Transverse colon (tissue), 4 donors: ENCODE measurements at regions not wholly inside any gene's neighbourhood (a gene's known extent, or its start where the extent isn't known, plus 50 kb on each side); places are given as distances from the start of the nearest gene placed in this dataset.

ENCODE experiments used
- DNase-seq: peaks from one replicate; pipeline ENCODE4 v3.0.0-alpha.2; 2019
- H3K27ac ChIP-seq, 4 donors: fragments of 200-600 bp; sonication (generic); 2 replicates each; pipeline ENCODE4 v1.5.1; 2016 to 2018; ENCODE audit warnings: inconsistent platforms in 4 of 4
- H3K27me3 ChIP-seq: fragments of 200-600 bp; sonication (generic); 2 replicates; pipeline ENCODE4 v1.5.1; 2017; ENCODE audit warnings: inconsistent platforms
- H3K36me3 ChIP-seq, 4 donors: fragments of 200-600 bp; sonication (generic); 2 replicates each; pipeline ENCODE4 v1.5.1; 2017 to 2019; ENCODE audit warnings: inconsistent platforms in 4 of 4
- H3K4me1 ChIP-seq, 4 donors: fragments of 200-600 bp; sonication (generic); 2 replicates each; pipeline ENCODE4 v1.5.1; 2017 to 2020; ENCODE audit warnings: inconsistent platforms in 4 of 4
- H3K4me3 ChIP-seq, 4 donors: fragments of 200-600 bp; sonication (generic); 1 replicate in 1 of 4; 2 replicates in 3 of 4; pipeline versions ENCODE4 v1.5.1 to v1.6.1; 2017 to 2019; ENCODE audit warnings: inconsistent platforms in 4 of 4
- H3K9me3 ChIP-seq, 2 donors: fragments of 200-600 bp; sonication (generic); 2 replicates each; pipeline ENCODE4 v1.5.1; 2017 to 2019; ENCODE audit warnings: inconsistent platforms in 2 of 2
- CTCF ChIP-seq, 5 experiments: fragments of 200-600 bp in 3 of 5; fragments of 450-650 bp in 2 of 5; sonication (generic) in 3 of 5; IDR thresholded peaks; 1 replicate in 2 of 5; 2 replicates in 3 of 5; pipeline ENCODE4 v1.5.1; 2016 to 2017; ENCODE audit warnings: antibody characterized with exemption in 5 of 5, inconsistent platforms in 3 of 5, mild to moderate bottlenecking in 2 of 5, moderate library complexity in 1 of 5
- EP300 ChIP-seq: sonication (generic); formaldehyde crosslinking; IDR thresholded peaks from one replicate; pipeline ENCODE4 v1.6.1; 2017; ENCODE audit warnings: antibody characterized with exemption, low read depth
- POLR2A ChIP-seq: fragments of 450-650 bp; IDR thresholded peaks from one replicate; pipeline ENCODE4 v1.6.1; 2016; ENCODE audit warnings: antibody characterized with exemption, mild to moderate bottlenecking, moderate library complexity
- POLR2AphosphoS5 ChIP-seq, 3 donors: sonication (generic); formaldehyde crosslinking; IDR thresholded peaks; one replicate each; pipeline ENCODE4 v1.6.1; 2016; ENCODE audit warnings: antibody characterized with exemption in 3 of 3
- WGBS, 2 donors: methylation state at CpG; one replicate each; pipeline ENCODE4 v1.1.5; 2018; ENCODE audit warnings: low coverage in 1 of 2; 5-methylcytosine and 5-hydroxymethylcytosine counted together
- in situ Hi-C, 4 donors: fragments of 200-750 bp; cut with MboI; loops; one replicate each; pipeline versions ENCODE4 v1.15.0 to v1.15.1; 2017; ENCODE audit warnings: low sequenced_read_pairs in 3 of 4, low pct_ligation_motif_present in 1 of 4, low pct_unique_long_range_greater_than_20kb in 1 of 4
- intact Hi-C: fragments of 100-400 bp; cut with DNase I; formaldehyde crosslinking; loops from one replicate; pipeline ENCODE4 v1.15.1; 2023; ENCODE audit warnings: low total_unique reads

DNA sequence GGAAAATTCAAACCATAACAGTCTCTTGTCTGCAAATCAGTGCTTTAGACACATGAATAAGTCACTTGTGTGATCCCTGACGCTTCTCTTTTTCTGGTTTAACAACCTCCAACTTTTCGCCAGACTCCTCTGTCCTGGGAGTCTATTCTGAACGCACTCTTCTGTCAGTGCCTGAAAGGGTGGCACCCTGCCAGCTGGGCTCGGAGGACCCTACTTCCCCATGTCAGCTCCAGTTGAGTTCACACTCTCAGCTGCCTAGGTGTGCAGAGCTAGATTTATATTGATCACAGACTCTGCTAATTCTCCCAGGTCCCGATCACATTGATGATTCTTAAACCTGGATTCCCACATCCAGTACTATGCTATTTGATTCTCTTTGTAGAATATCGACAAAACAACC, 649.1 kb downstream of the BNC2 start:
- DNase-seq: no peak
- in situ Hi-C loops: no loop called here

GRCh38 chr9:16221822-16222547, 648.5 kb downstream of the BNC2 start:
- intact Hi-C loops (no loop called here), in situ Hi-C loops (no loop called here)
- no peak overlapping the region for H3K27ac ChIP-seq
- no peaks in the 10 kb centered on the region for H3K36me3 ChIP-seq
- H3K4me3 ChIP-seq: no peak overlapping the region
- H3K4me1 ChIP-seq: peaks cover 0 to 24% (median 7%) of the 10 kb centered on the region in 4 donors
- no peak for TF ChIP-seq POLR2AphosphoS5 (IDR thresholded peaks at IDR 0.05)
- no peak for TF ChIP-seq EP300
- no peak for TF ChIP-seq POLR2A
- WGBS, 2 donors: 45 to 52% methylated on average over 2 to 3 of the region's 3 CpGs
- no peaks in the 10 kb centered on the region for H3K27me3 ChIP-seq
- DNase-seq: no peak
- H3K9me3 ChIP-seq: no peaks in the 10 kb centered on the region

More for the DNA sequence above, 649.1 kb downstream of the BNC2 start:
- Histone ChIP-seq H3K9me3 (no peaks in the 10 kb centered on the region), H3K27ac (no peak overlapping the region), H3K4me3 (no peak overlapping the region), H3K27me3 (no peaks in the 10 kb centered on the region), H3K4me1 (peaks cover 0 to 24% (median 7%) of the 10 kb centered on the region in 4 donors), H3K36me3 (no peaks in the 10 kb centered on the region)
- WGBS, 2 donors: 58 to 63% methylated on average over 2 to 6 of the region's 6 CpGs
- no peak for TF ChIP-seq POLR2AphosphoS5 (IDR thresholded peaks at IDR 0.05)
- intact Hi-C loops: no loop called here

- in situ Hi-C loops (no loop called here), intact Hi-C loops (no loop called here)
- H3K27me3 ChIP-seq: no peaks in the 10 kb centered on the region
- no peaks in the 10 kb centered on the region for H3K9me3 ChIP-seq
- WGBS, 2 donors: 72% methylated on average over 17 of the region's 17 CpGs; no CpG with 5 or more reads in 1 of the 2 donors
- H3K4me3 ChIP-seq: no peak overlapping the region
- TF ChIP-seq POLR2A (no peak), CTCF (IDR thresholded peaks at IDR 0.05) (no peak), POLR2AphosphoS5 (IDR thresholded peaks at IDR 0.05) (no peak), EP300 (no peak)
- no peaks in the 10 kb centered on the region for H3K36me3 ChIP-seq
- no peak overlapping the region for H3K27ac ChIP-seq
- DNase-seq: peak; percentile 74
- peaks cover 0 to 24% (median 7%) of the 10 kb centered on the region in 4 donors for H3K4me1 ChIP-seq
Observed at GRCh38 chr9:16223074-16223871, 647.2 kb downstream of the BNC2 start.

- intact Hi-C loops: no loop called here
Observed at GRCh38 chr9:16230731-16231130, 639.7 kb downstream of the BNC2 start.

More at GRCh38 chr9:16230731-16231130, 639.7 kb downstream of the BNC2 start:
- WGBS, 2 donors: 86 to 91% methylated on average over 4 to 10 of the region's 10 CpGs
- H3K4me1 ChIP-seq: no peaks in the 10 kb centered on the region
- in situ Hi-C loops: no loop called here
- H3K4me3 ChIP-seq: no peak overlapping the region
- H3K36me3 ChIP-seq: no peaks in the 10 kb centered on the region
- no peak for DNase-seq
- no peaks in the 10 kb centered on the region for H3K9me3 ChIP-seq
- H3K27me3 ChIP-seq: no peaks in the 10 kb centered on the region
- no peak overlapping the region for H3K27ac ChIP-seq
- TF ChIP-seq CTCF (IDR thresholded peaks at IDR 0.05) (no peak), EP300 (no peak), POLR2A (no peak), POLR2AphosphoS5 (IDR thresholded peaks at IDR 0.05) (no peak)
